Ectodermal cell (in vitro differentiated cells): ENCODE measurements at regions not wholly inside any gene's neighbourhood (a gene's known extent, or its start where the extent isn't known, plus 50 kb on each side); places are given as distances from the start of the nearest gene placed in this dataset.

Experiments used
- H3K27ac ChIP-seq: 2 replicates; pipeline ENCODE4 v1.7.0; 2013; ENCODE audit warnings: mild to moderate bottlenecking, low read depth, low read length; ENCODE audit not compliant: insufficient read depth, poor library complexity, severe bottlenecking
- H3K27me3 ChIP-seq: 2 replicates; pipeline ENCODE4 v1.7.0; 2013; ENCODE audit warnings: mild to moderate bottlenecking, low read length; ENCODE audit not compliant: insufficient read depth, control insufficient read depth, poor library complexity, severe bottlenecking
- H3K36me3 ChIP-seq: one replicate; pipeline ENCODE4 v1.7.0; 2013; ENCODE audit warnings: low read length; ENCODE audit not compliant: control insufficient read depth, insufficient read depth
- H3K4me1 ChIP-seq: one replicate; pipeline ENCODE4 v1.7.0; 2013; ENCODE audit warnings: low read length; ENCODE audit not compliant: control insufficient read depth, insufficient read depth
- H3K4me3 ChIP-seq: 2 replicates; pipeline ENCODE4 v1.7.0; 2013; ENCODE audit warnings: low read depth, low read length, control low read depth; ENCODE audit not compliant: insufficient read depth
- H3K9me3 ChIP-seq: 2 replicates; pipeline ENCODE4 v1.7.0; 2013; ENCODE audit warnings: mild to moderate bottlenecking, low read length, moderate library complexity; ENCODE audit not compliant: control insufficient read depth
- WGBS, 2 experiments: methylation state at CpG; one replicate each; pipeline ENCODE4 v1.1.7; 2013; ENCODE audit warnings: missing lambda C conversion rate in 2 of 2; 5-methylcytosine and 5-hydroxymethylcytosine counted together

GRCh38 chr2:45285311-45285710 is 276.1 kb upstream of the SIX2 start:
- WGBS, 2 experiments: 93 to 97% methylated on average over 5 of the region's 5 CpGs

DNA sequence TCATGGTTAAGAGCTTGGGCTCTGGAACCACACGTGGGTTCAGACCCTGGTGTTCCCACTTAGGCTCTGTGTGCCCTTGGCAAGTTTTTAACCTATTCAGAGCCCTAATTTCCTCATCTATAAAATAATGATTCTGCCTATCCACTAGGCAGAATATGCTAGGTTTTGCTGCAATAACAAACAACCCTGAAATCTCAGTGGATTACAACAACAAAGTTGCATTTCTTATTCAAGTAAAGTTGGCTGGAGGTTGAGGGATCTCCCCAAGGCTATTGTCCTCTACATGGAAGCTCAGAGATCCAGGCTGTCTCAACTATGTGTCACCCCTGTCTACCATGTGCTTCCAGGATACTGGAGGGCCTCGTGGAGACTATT is 275.4 kb upstream of the SIX2 start:
- WGBS, 2 experiments: 92 to 95% methylated on average over 2 of the region's 2 CpGs
- H3K9me3 ChIP-seq: no peaks in the 10 kb centered on the region
- H3K36me3 ChIP-seq: no peaks in the 10 kb centered on the region
- H3K27me3 ChIP-seq: no peaks in the 10 kb centered on the region
- no peaks in the 10 kb centered on the region for H3K4me1 ChIP-seq
- H3K4me3 ChIP-seq: no peak overlapping the region
- no peak overlapping the region for H3K27ac ChIP-seq

More at GRCh38 chr2:45285311-45285710, 276.1 kb upstream of the SIX2 start:
- no peaks in the 10 kb centered on the region for H3K36me3 ChIP-seq
- H3K27ac ChIP-seq: no peak overlapping the region
- no peaks in the 10 kb centered on the region for H3K9me3 ChIP-seq
- H3K4me3 ChIP-seq: no peak overlapping the region
- H3K27me3 ChIP-seq: no peaks in the 10 kb centered on the region
- no peaks in the 10 kb centered on the region for H3K4me1 ChIP-seq

- Histone ChIP-seq H3K4me1 (no peaks in the 10 kb centered on the region), H3K27ac (no peak overlapping the region), H3K9me3 (no peaks in the 10 kb centered on the region), H3K4me3 (no peak overlapping the region), H3K27me3 (no peaks in the 10 kb centered on the region), H3K36me3 (no peaks in the 10 kb centered on the region)
- WGBS, 2 experiments: 91 to 93% methylated on average over 10 of the region's 10 CpGs
Observed at GRCh38 chr2:45283764-45284620, 274.7 kb upstream of the SIX2 start.

GRCh38 chr2:45282646-45283045 is 273.4 kb upstream of the SIX2 start:
- Histone ChIP-seq H3K36me3 (no peaks in the 10 kb centered on the region), H3K4me1 (no peaks in the 10 kb centered on the region), H3K27ac (no peak overlapping the region), H3K4me3 (no peak overlapping the region), H3K27me3 (no peaks in the 10 kb centered on the region), H3K9me3 (no peaks in the 10 kb centered on the region)
- WGBS, 2 experiments: 95 to 97% methylated on average over 2 of the region's 2 CpGs

GRCh38 chr2:45281311-45281710 is 272.1 kb upstream of the SIX2 start:
- Histone ChIP-seq H3K4me3 (no peak overlapping the region), H3K27ac (no peak overlapping the region), H3K4me1 (no peaks in the 10 kb centered on the region), H3K9me3 (no peaks in the 10 kb centered on the region), H3K36me3 (no peaks in the 10 kb centered on the region), H3K27me3 (no peaks in the 10 kb centered on the region)
- 92 to 95% methylated on average over 7 of the region's 7 CpGs for WGBS, 2 experiments

DNA sequence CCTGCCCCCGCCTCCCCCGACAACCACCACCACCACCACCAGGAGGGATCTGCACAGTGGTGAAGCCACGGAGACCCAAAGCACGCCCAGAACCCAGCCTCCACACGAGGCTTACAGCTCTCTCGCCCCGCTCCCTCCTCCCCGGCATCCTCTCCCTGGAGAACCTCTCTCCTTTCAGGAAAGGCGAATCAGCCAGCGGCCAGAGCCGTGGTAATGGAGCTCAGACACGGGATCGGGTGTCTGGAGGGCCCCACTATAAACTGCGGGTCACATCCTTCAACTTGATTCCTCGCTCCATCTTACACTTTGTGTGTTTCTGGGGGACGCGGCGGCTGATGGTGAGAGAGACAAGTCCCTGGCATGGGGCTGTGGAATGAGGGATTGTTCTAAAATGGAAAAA is 271.5 kb upstream of the SIX2 start:
- H3K27ac ChIP-seq: no peak overlapping the region
- H3K36me3 ChIP-seq: no peaks in the 10 kb centered on the region
- no peaks in the 10 kb centered on the region for H3K9me3 ChIP-seq
- no peaks in the 10 kb centered on the region for H3K27me3 ChIP-seq
- H3K4me3 ChIP-seq: no peak overlapping the region
- 90 to 94% methylated on average over 18 of the region's 18 CpGs for WGBS, 2 experiments
- H3K4me1 ChIP-seq: no peaks in the 10 kb centered on the region

GRCh38 chr2:45279356-45279755 is 270.1 kb upstream of the SIX2 start:
- WGBS, 2 experiments: 96 to 100% methylated on average over 2 of the region's 2 CpGs
- H3K4me3 ChIP-seq: no peak overlapping the region

DNA sequence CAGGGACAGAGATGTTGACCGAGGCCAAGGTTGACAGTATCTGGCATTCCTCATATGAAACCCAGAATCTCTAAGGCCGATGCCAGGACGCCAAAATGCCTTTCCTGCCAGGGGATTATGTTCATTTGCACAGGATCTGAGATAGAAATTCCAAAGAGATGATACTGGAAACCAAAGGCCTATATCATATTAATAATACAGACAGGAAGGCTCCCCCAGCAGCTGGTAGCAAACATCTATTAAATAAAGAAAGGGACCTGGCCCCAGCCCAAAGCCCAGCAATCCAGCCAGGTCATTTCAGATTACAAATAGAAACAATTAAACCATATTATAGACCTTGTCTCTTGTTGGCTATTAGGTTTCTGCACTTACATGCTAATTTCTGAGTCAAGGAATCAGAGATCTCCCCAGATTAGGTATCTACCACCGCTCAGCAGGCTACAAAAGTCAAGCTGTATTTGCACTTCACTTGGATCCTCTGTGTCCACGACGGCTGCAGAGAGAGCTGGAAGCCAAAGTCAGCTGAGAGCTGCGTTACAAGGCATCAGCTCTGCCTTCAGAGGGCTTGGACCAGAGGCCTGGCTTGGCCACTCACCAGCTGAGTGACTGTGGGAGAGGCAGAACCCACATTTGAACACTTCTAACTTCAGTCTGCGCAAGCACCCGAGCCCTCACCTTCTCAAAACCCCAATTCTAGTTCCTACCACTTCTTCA is 269.3 kb upstream of the SIX2 start:
- Histone ChIP-seq H3K27me3 (no peaks in the 10 kb centered on the region), H3K9me3 (no peaks in the 10 kb centered on the region), H3K4me3 (no peak overlapping the region), H3K4me1 (peaks cover 18% of the 10 kb centered on the region), H3K36me3 (no peaks in the 10 kb centered on the region), H3K27ac (no peak overlapping the region)
- 87 to 90% methylated on average over 9 of the region's 9 CpGs for WGBS, 2 experiments

More at GRCh38 chr2:45279356-45279755, 270.1 kb upstream of the SIX2 start:
- Histone ChIP-seq H3K4me1 (peaks cover 12% of the 10 kb centered on the region), H3K36me3 (no peaks in the 10 kb centered on the region), H3K27ac (no peak overlapping the region), H3K27me3 (no peaks in the 10 kb centered on the region), H3K9me3 (no peaks in the 10 kb centered on the region)

DNA sequence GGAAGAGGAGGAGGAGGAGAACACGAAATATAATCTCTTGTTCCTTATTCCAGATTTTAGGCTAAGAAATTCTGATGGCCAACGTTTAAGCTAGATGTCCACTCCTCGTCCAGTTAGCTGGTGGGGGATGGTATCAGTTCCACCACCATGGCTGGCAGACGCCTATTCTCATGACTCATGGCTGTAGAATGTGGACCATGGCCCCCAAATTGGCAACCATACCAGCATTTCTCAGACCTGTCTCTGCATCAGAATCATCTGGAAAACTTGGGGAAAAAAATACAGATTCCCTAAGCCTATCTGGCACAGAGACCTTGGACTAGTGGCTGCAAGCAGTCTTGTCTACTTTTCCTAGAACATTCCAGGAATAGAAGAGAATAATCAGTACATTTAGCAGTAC is 267.7 kb upstream of the SIX2 start:
- H3K27me3 ChIP-seq: no peaks in the 10 kb centered on the region
- H3K36me3 ChIP-seq: no peaks in the 10 kb centered on the region
- H3K27ac ChIP-seq: no peak overlapping the region
- H3K4me1 ChIP-seq: peaks cover 26% of the 10 kb centered on the region
- no peaks in the 10 kb centered on the region for H3K9me3 ChIP-seq
- H3K4me3 ChIP-seq: no peak overlapping the region
- WGBS, 2 experiments: 94 to 100% methylated on average over 4 of the region's 4 CpGs

DNA sequence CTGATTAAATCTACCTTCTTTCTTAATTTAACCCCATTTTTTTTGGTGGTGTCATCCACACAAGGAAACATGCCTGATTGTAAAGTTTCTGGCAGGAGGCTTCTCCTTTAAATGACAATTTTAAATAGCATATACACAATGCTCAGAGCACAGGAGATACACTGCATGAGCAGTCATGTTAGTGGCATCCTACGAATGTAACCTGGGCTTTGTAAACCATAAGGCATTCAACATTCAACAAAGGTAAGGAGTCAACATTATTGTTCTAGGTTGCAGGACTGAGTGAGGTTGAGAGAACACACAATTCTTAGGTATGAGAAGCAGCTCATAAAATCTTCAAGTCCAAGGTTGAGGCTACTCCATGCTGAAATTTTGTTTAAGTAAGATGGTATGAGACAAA is 266.6 kb upstream of the SIX2 start:
- no peaks in the 10 kb centered on the region for H3K36me3 ChIP-seq
- WGBS, 2 experiments: 86 to 100% methylated on average over 1 of the region's 1 CpG
- peaks cover 26% of the 10 kb centered on the region for H3K4me1 ChIP-seq
- H3K4me3 ChIP-seq: no peak overlapping the region
- H3K27ac ChIP-seq: no peak overlapping the region
- H3K27me3 ChIP-seq: no peaks in the 10 kb centered on the region
- H3K9me3 ChIP-seq: no peaks in the 10 kb centered on the region
